Testis (tissue), 2 donors: ENCODE measurements at regions not wholly inside any gene's neighbourhood (a gene's known extent, or its start where the extent isn't known, plus 50 kb on each side); places are given as distances from the start of the nearest gene placed in this dataset.
A peak's percentile ranks its signal among the peaks of the same experiment; 100 is the strongest.

Source experiments
- DNase-seq: peaks from one replicate; pipeline ENCODE4 v3.0.0-alpha.2; 2019
- H3K27ac ChIP-seq, 2 donors: fragments of 200-600 bp; sonication (generic); one replicate each; pipeline ENCODE4 v1.5.1; 2019
- H3K27me3 ChIP-seq: fragments of 200-600 bp; sonication (generic); one replicate; pipeline ENCODE4 v1.5.1; 2019
- H3K36me3 ChIP-seq: fragments of 200-600 bp; sonication (generic); one replicate; pipeline ENCODE4 v1.5.1; 2017; ENCODE audit warnings: low read depth; ENCODE audit errors: missing control alignments
- H3K4me1 ChIP-seq: fragments of 200-600 bp; sonication (generic); one replicate; pipeline ENCODE4 v1.5.1; 2019
- H3K4me3 ChIP-seq, 2 donors: fragments of 200-600 bp; sonication (generic); one replicate each; pipeline ENCODE4 v1.5.1; 2017 to 2019
- H3K9me3 ChIP-seq: fragments of 200-600 bp; sonication (generic); one replicate; pipeline ENCODE4 v1.5.1; 2017
- CTCF ChIP-seq, 3 experiments: fragments of 450-650 bp in 2 of 3; fragments of 200-600 bp in 1 of 3; sonication (generic) in 1 of 3; IDR thresholded peaks; one replicate each; pipeline ENCODE4 v1.5.1; 2016 to 2019; ENCODE audit warnings: antibody characterized with exemption in 3 of 3, mild to moderate bottlenecking in 2 of 3, moderate library complexity in 1 of 3
- POLR2A ChIP-seq: fragments of 450-650 bp; IDR thresholded peaks from one replicate; pipeline ENCODE4 v1.6.1; 2017; ENCODE audit warnings: antibody characterized with exemption, mild to moderate bottlenecking, moderate library complexity
- WGBS, 2 donors: methylation state at CpG; one replicate each; pipeline ENCODE4 v1.1.5; 2018; 5-methylcytosine and 5-hydroxymethylcytosine counted together
- intact Hi-C: fragments of 100-400 bp; cut with DNase I; formaldehyde crosslinking; loops from one replicate; pipeline ENCODE4 v1.15.1; 2023; ENCODE audit warnings: low total_unique reads

- H3K27me3 ChIP-seq, result no peaks in the 10 kb centered on the region
- no peak for TF ChIP-seq POLR2A
- TF ChIP-seq CTCF (IDR thresholded peaks at IDR 0.05), result no peak
- H3K4me3 ChIP-seq, result no peak overlapping the region
- no peak overlapping the region for H3K27ac ChIP-seq
- 94 to 97% methylated on average over 6 of the region's 6 CpGs for WGBS, 2 donors
- intact Hi-C loops, result no loop called here
- H3K4me1 ChIP-seq, result peaks cover 6% of the 10 kb centered on the region
- no peaks in the 10 kb centered on the region for H3K9me3 ChIP-seq
- DNase-seq, result no peak
- no peaks in the 10 kb centered on the region for H3K36me3 ChIP-seq
Measured at GRCh38 chr7:110397927-110398660, 692.8 kb upstream of the LRRN3 start.

GRCh38 chr7:110399421-110399820 lies 691.5 kb upstream of the LRRN3 start:
- WGBS, 2 donors, result 75 to 86% methylated on average over 2 of the region's 2 CpGs
- peaks cover 6% of the 10 kb centered on the region for H3K4me1 ChIP-seq
- no peaks in the 10 kb centered on the region for H3K27me3 ChIP-seq
- no peaks in the 10 kb centered on the region for H3K9me3 ChIP-seq
- H3K27ac ChIP-seq, result peak overlapping the region; percentile 15 to 52
- TF ChIP-seq CTCF (IDR thresholded peaks at IDR 0.05), result no peak
- no peak for TF ChIP-seq POLR2A
- no peak overlapping the region for H3K4me3 ChIP-seq
- no peaks in the 10 kb centered on the region for H3K36me3 ChIP-seq
- no peak for DNase-seq
- intact Hi-C loops, result no loop called here

- Histone ChIP-seq H3K27me3 (no peaks in the 10 kb centered on the region), H3K27ac (peak overlapping the region; percentile 15 to 52), H3K4me3 (no peak overlapping the region), H3K9me3 (no peaks in the 10 kb centered on the region), H3K36me3 (no peaks in the 10 kb centered on the region), H3K4me1 (peaks cover 6% of the 10 kb centered on the region)
- intact Hi-C loops, result no loop called here
- 30 to 46% methylated on average over 2 of the region's 2 CpGs for WGBS, 2 donors
- TF ChIP-seq POLR2A (no peak), CTCF (IDR thresholded peaks at IDR 0.05) (no peak)
- DNase-seq, result peak; percentile 50
Measured at GRCh38 chr7:110400411-110400810, 690.5 kb upstream of the LRRN3 start.

- Histone ChIP-seq H3K27ac (no peak overlapping the region), H3K9me3 (no peaks in the 10 kb centered on the region), H3K4me3 (no peak overlapping the region), H3K36me3 (no peaks in the 10 kb centered on the region), H3K27me3 (no peaks in the 10 kb centered on the region), H3K4me1 (no peaks in the 10 kb centered on the region)
- TF ChIP-seq CTCF (IDR thresholded peaks at IDR 0.05), result no peak
- TF ChIP-seq POLR2A, result no peak
- intact Hi-C loops, result no loop called here
- WGBS, 2 donors, result 88 to 90% methylated on average over 3 of the region's 3 CpGs
- no peak for DNase-seq
Measured at GRCh38 chr7:110407242-110407641, 683.7 kb upstream of the LRRN3 start.

GRCh38 chr7:110407706-110408105 lies 683.2 kb upstream of the LRRN3 start:
- intact Hi-C loops, result no loop called here
- H3K4me1 ChIP-seq, result no peaks in the 10 kb centered on the region
- H3K27ac ChIP-seq, result no peak overlapping the region
- H3K27me3 ChIP-seq, result no peaks in the 10 kb centered on the region
- 41 to 42% methylated on average over 1 of the region's 1 CpG for WGBS, 2 donors
- no peak for DNase-seq
- H3K4me3 ChIP-seq, result no peak overlapping the region
- H3K9me3 ChIP-seq, result no peaks in the 10 kb centered on the region
- no peak for TF ChIP-seq CTCF (IDR thresholded peaks at IDR 0.05)
- TF ChIP-seq POLR2A, result no peak
- no peaks in the 10 kb centered on the region for H3K36me3 ChIP-seq
